ENCODE measurements at regions not wholly inside any gene's neighbourhood (a gene's known extent, or its start where the extent isn't known, plus 50 kb on each side); places are given as distances from the start of the nearest gene placed in this dataset.

GRCh38 chr9:20291201-20291600 lies 331.1 kb downstream of the MLLT3 start:
- no peak for DNase-seq (ENCODE audit: low spot score)

- no peak for DNase-seq (ENCODE audit: low spot score)
These were observed 332.0 kb downstream of the MLLT3 start for GRCh38 chr9:20290257-20290656.

GRCh38 chr9:20289423-20290010 lies 332.8 kb downstream of the MLLT3 start:
- DNase-seq (ENCODE audit: low spot score): no peak

- no peak for DNase-seq (ENCODE audit: low spot score)
These were observed 335.3 kb downstream of the MLLT3 start for GRCh38 chr9:20286969-20287368.

DNA sequence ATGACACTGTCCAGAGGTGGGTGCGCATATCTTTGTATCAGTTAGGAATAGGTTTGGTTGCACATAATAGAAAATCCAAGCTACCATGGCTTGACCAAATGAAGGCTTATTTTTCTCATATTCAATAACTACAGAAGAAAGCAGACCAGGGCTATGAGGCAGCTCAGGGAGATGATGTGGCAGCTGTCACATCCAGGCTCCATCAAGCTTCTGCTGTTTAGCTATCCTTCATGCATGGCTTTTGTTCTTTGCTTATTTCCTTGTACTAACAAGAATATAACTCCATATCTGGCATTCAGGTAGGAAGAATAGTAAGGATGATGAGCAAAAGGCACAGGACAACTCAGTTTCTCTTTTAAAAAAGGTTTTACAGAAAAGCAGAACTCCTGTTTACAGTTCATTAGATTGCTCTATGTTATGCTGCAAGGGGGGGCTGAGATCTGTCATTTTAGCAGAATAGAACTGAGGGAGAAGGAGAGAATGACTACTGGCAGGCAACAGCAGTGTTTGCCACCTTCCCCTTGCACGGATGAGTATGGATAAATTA lies 336.1 kb downstream of the MLLT3 start:
- DNase-seq (ENCODE audit: low spot score): no peak

GRCh38 chr9:20284601-20285289 lies 337.6 kb downstream of the MLLT3 start:
- DNase-seq (ENCODE audit: low spot score): no peak

DNA sequence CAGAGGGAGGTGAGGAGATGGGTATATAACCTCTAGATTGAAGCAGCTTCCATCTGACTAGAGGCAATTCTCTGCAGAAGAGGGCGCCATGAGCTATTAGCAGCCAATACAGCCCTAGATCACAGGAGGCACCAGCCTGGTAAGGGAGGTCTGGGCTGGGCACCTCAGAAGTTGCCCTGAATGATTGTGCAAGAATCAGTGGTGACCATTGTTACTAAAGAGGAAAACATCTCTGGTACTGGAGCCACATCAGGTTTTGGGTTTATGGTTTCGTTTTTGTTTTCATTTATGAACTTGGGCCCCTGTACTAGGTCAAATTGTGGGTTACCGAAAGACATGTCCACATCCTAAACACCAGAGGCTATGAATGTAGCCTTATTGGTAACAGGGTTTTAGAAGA lies 342.0 kb downstream of the MLLT3 start:
- no peak for DNase-seq (ENCODE audit: low spot score)

DNA sequence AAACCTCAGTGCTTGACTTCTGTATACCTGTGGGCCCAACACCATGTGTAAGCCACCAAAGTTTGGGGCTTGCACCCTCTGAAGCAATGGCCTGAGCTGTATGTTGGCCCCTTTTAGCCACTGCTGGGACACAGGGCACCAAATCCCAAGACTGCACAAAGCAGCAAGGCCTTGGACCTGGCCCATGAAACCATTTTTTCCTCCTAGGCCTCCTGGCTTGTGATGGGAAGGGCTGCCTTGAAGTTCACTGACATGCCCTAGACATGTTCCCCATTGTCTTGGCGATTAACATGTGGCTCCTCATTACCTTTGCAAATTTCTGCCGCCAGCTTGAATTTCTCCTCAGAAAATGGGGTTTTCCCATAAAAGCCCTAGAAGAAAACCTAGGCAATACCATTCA lies 345.5 kb downstream of the MLLT3 start:
- no peak for DNase-seq (ENCODE audit: low spot score)

GRCh38 chr9:20271723-20272122 lies 350.6 kb downstream of the MLLT3 start:
- DNase-seq (ENCODE audit: low spot score): no peak

- DNase-seq (ENCODE audit: low spot score): no peak
These were observed 351.2 kb downstream of the MLLT3 start for GRCh38 chr9:20271096-20271495.

- DNase-seq (ENCODE audit: low spot score): no peak
These were observed 352.1 kb downstream of the MLLT3 start for GRCh38 chr9:20270161-20270560.

DNA sequence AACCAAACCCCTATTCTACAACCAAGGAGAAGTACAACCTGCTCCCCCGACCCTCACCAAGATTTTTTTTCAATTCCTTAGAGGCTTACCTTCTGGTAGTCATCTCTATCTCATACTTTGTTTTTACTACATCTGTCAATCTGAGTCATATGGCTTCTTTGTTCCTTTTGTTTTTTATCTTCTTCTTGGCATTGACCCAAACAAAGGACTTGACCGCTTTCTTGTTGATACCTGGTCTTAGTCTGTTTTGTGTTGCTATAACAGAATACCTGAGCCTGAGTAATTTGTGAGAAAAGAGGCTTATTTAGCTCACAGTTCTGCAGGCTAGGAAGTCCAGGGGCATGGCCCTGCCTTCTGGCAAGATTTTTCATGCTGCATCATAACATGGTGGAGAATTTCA lies 352.7 kb downstream of the MLLT3 start:
- DNase-seq (ENCODE audit: low spot score): no peak

DNA sequence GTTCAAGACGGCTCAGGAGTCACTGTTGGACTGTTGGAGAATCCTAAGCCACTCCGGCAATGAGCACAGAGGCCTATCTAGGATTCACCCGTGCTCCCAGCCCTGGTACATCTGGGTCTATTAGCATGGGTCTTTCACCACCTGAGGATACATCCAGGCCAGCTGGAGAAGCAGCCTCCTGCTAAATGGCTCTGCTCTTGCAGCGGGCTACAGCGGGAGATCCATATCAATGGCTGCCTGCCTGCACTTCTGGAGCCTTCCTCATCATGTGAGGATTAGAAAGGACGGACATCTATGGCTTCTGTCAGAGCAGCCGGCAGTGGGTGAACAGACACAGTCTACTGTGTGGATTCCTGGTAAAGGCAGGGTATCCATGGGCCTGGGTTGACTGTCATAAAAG lies 357.4 kb downstream of the MLLT3 start:
- no peak for DNase-seq (ENCODE audit: low spot score)

- no peak for DNase-seq (ENCODE audit: low spot score)
These were observed 359.7 kb downstream of the MLLT3 start for GRCh38 chr9:20262611-20263010.

DNA sequence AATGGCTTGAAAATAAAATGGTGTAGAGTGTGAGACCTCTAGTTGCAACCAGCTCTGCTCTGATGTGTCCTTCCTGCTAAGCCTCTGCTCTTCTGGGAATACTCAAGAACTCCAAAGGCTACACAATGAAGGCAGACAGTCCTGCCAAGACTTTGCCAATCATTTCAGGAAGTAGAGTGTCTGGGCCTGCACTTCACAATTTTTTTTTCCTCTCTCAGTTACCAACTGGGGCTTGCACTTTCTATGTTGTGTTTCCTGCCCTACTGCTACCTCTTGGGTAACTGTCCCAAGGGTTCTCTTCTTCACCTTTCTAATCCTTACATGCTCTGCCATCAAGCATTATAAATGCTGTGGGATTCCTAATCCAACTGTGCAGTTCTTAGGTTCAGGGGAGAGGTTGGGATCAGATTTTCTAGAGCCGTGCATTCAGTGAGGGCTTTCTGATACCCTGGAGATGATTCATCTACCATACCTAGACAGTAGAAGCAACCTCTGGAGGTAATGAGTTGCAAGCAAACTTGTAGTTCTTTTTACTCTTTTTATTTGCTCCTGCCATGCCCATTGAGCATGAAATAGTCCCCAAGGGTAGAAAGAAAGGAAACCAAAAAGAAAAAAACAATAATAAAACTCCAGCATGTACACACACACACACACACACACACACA lies 365.9 kb downstream of the MLLT3 start:
- DNase-seq (ENCODE audit: low spot score): no peak

- no peak for DNase-seq (ENCODE audit: low spot score)
These were observed 367.2 kb downstream of the MLLT3 start for GRCh38 chr9:20255052-20255451.

GRCh38 chr9:20253635-20254034 lies 368.7 kb downstream of the MLLT3 start:
- no peak for DNase-seq (ENCODE audit: low spot score)

- no peak for DNase-seq (ENCODE audit: low spot score)
These were observed 369.5 kb downstream of the MLLT3 start for GRCh38 chr9:20252778-20253177.

GRCh38 chr9:20250791-20251190 lies 371.5 kb downstream of the MLLT3 start:
- no peak for DNase-seq (ENCODE audit: low spot score)

GRCh38 chr9:20244271-20244670 lies 378.0 kb downstream of the MLLT3 start:
- DNase-seq (ENCODE audit: low spot score): no peak

GRCh38 chr9:20243841-20244240 lies 378.5 kb downstream of the MLLT3 start:
- DNase-seq (ENCODE audit: low spot score): no peak

DNA sequence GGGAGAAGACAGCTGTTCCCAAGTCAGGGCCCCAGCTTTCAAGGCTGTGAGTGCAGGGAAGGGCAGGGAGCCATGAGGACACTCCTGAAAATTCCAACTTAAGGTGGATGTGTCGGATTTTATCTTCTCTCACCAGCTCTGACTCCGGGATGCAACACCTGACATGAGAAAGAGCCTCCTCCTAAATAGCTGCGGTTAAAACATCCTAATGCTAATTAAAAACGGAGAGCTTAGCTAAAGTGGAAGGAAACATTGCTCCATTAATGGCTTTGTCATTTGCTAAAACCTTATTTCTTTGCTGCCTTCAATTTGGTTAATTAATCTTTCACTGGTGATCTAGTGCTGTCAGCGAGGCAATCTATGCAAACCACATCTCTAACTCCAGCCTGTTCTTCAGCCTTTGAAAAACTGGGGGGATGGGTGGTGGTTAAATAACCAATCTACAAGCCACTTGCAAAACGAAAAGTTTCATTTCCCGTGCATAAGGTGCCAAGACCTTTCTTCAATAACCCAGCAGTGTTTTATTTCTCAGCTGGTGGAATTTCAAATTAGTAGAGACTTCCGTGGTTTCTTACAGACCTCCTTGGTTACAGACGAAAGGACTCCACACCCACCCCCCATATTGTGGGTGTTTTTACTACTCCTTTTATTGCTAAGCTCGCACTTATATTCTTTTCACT lies 379.6 kb downstream of the MLLT3 start:
- DNase-seq (ENCODE audit: low spot score): no peak

- no peak for DNase-seq (ENCODE audit: low spot score)
These were observed 381.8 kb downstream of the MLLT3 start for GRCh38 chr9:20240498-20240897.

Data from SW480 (cell line).